Muscle of back (tissue), 3 donors: ENCODE measurements at regions not wholly inside any gene's neighbourhood (a gene's known extent, or its start where the extent isn't known, plus 50 kb on each side); places are given as distances from the start of the nearest gene placed in this dataset.
A peak's percentile ranks its signal among the peaks of the same experiment; 100 is the strongest.

Experiments used
- DNase-seq, 3 donors: peaks; one replicate each; pipeline versions ENCODE4 v3.0.0 to v3.0.0-alpha.2; 2013

DNA sequence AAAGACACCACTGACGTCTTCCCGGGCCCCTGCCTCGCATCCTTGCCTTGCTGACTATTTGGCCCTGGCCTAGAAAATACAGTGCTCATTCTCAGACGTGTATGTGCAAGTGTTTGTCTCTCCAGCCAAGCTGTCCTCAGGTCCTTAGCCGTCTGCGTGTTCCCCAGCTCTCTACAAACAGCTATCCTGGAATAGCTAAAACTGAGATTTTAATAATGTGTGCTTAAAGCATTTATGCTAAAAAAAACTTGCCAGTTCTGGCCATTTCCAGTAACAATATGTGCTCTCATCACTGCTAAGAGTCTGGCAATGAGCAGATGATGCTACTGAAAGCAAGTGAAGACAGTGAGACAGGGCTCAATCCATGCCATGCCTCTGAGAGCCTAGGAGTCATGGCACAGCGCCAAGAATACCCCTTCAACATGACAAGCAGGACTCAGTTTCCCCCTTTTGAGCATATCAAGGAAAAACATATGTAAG is 55.7 kb downstream of the IRF2BP2 start:
- peak in 1 of 3 donors; percentile 52 for DNase-seq

DNA sequence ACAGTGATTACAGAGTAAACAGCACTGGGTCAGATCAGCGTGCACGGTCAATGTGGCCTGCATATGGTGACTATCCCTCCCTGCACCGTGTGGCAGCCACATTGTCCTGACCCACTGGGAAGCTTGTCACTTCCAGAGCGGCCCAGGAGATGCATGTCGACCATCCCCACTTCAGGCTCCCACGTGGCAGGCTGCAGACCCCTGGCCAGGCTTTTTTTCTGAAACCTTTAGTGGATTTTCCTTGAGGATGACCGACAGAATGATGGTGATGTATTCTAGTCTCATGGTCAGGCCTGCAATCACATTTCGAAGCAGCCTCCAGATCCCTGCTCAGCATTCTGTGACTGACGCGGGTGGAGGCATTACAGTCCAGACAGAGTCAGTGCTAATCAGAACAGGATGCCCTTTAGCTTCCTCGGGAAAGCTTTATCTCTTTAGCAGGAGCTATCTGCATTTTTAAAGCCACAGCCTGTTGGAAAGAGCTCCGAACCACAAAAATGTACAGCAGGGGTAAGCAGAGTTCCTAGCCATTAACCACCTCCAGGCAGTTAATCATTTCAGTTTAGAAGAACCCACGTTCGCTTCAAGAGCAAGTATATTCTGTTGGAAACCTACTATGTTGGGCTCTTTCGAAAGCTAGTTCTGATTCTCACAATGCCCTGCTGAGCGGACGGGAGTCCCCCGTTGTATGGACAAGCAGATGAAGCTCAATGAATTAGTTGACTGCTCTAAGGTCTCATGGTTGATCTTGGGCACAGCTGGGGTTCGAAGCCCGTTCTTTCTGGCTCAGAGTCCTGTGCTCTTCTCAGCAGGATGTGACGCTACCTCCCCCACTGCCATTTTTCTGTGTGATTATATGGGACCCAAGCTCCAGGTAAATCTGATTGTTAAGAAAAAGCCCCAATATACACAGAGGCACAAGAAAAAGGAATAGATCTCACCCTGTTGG is 56.5 kb downstream of the IRF2BP2 start:
- DNase-seq: peak in 2 of 3 donors; percentile 43 to 90

DNA sequence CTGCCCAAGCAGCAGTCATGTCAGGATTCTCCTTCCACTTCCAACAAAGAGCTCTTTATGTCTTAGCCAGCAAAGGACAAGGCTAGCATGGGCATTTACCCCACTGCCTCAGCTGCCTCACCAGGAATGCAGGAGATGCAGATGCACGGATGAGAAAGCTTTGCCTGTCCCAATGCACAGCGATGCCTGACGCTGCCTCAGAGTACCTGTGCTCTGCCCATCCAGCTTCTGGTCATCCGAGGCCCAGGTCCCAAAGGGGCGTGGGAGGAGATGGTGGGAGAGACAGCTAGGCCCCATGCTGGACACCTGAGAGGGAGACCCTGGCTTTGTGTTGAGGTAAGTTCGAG is 59.0 kb downstream of the IRF2BP2 start:
- no peak for DNase-seq

DNA sequence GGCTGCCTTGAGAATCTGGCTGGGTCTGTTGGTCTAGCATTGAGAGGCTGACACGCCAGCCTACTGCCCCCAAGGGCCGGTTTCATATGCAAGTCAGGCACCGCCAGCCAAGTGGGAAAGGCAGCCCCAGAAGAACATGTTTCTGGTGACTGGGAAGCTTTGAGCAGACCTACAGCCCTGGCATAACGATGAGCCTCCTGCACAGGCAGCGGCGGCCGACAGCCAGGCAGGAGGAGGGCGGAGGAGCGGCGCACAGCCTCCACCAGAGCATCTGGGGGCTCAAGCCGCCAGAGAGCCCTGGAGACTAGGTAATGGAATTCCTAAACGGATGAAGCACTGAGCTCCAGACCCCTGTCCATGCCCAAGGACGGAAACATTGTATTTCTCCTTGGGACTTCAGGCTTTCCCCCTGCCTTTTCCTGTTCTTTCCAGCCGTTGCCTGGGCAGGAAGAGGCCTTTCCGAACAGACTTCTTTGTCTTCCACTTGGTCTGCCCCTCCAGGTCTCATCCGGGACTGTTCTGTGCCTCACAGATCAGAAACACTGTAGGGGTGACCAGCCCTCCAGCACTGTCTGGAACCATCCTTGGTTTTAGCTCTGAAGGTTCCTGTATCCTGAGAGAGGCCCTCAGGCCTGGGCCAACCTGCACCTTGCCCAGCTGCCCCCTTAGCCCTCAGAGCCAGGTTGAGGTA is 59.5 kb downstream of the IRF2BP2 start:
- no peak for DNase-seq

DNA sequence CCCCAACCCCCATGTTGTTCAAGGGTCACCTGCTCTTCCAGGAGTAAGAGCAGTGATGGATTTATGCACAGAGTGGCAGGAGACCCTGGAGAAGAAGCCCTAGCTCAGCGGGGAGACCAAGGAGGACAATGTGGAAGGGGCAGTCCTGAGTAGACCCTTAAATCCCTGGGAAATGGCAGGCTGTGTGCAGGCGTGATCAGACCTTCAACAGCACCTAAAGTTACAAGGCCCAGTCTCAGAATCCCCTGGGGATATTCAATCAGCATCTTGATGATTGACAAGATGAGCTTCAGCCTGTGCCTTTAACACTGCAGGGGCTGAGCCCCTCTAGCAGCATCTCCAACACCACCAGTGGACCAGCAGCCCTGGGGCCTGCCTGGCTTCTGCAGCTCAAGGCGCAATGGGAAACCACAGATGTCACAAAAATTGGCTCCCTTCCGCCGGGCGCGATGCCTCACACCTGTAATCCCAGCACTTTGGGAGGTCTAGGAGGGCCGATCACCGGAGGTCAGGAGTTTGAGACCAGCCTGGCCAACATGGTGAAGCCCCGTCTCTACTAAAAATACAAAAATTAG is 60.4 kb downstream of the IRF2BP2 start:
- no peak for DNase-seq

DNA sequence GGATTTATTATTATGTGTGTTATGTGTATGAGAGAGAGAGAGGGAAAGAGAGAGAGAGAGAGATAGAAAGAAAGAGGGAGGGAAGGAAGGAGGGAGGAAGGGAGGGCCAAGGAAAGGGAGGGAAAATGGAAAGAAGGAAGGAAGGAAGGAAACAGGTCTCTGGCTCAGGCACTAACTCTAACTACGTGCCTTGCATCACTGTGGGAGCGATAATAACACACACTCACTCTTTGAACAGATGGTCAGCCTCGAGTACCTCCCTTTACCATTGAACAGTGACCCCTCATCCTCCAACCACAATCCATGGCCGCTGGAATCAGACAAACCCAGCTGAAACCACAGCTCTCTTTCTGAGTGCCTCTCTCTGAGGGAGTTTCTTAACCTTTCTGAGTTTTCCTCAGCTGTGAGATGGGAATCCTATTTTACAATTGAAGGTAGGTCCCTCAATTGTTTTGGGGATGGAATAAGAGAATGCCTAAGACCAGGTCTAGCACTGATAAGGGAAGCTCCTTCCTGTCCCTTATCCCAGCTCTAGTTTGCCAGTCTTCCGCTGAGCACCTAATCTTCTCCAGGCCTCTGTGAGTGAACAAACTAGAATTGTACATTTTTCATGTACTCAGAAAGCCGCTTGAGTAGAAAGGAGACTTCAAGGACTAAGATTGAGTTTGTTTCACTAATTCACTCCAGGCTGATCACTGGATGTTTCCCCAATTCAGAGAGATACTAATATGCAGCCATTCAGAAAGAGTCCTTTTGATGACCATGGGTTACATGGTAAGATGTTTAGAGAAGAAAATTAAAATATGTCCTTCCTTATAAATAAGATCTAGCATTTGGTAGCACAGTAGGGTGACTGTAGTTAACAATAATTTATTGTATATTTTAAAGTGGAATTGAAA is 62.8 kb downstream of the IRF2BP2 start:
- DNase-seq: no peak

DNA sequence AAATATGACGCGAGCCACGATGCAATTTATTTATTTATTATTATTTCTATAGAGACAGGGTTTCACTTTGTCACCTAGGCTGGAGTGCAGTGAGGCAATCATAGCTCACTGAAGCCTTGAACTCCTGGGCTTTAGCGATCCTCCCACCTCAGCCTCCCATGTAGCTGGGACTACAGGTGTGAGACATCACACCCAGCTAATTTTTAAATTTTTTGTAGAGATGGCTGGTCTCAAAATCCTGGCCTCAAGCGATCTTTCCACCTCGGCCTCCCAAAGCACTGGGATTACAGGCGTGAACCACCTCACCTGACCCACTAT is 63.6 kb downstream of the IRF2BP2 start:
- DNase-seq: no peak

DNA sequence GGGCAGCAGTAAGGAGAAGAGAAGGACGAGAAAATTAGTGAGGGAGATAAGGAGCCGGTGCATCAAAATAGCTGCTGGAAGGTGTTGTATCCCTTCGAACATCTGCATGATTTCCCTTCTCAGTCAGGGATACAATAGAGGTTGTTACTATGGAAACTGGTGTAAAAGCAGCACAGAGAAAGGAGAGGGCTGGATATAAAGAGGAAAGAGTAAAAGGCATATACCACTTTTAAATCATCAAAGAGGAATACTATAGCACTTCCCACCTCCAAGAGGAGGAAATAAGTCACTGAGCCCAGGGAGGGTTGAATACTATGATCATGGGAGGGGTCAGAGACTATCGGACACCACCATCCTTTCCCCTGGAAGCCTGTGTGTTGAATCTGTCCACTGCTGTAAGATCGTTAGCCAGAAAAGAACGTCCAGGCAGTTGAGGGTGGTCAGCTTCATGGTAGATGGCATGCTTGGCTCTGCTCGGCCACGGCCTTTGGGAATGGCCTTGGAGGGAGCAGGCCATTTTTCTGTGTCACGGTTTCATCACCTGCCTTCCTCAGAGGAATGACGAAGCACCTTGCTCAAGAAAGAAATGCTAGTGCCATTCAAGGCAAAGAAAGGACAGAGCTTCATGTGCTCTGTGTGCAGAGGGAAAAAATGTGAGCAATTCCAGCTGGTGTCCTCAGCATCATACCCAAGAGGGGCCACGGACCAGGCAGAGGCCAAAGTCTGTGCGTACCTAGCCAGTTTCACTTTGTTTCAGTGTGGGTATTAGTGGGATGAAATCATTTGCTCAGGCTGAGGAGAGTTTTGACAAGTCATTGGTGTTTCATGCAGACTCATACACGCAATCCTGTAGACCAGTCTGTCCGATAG is 64.2 kb downstream of the IRF2BP2 start:
- DNase-seq: peak in 1 of 3 donors; percentile 48

DNA sequence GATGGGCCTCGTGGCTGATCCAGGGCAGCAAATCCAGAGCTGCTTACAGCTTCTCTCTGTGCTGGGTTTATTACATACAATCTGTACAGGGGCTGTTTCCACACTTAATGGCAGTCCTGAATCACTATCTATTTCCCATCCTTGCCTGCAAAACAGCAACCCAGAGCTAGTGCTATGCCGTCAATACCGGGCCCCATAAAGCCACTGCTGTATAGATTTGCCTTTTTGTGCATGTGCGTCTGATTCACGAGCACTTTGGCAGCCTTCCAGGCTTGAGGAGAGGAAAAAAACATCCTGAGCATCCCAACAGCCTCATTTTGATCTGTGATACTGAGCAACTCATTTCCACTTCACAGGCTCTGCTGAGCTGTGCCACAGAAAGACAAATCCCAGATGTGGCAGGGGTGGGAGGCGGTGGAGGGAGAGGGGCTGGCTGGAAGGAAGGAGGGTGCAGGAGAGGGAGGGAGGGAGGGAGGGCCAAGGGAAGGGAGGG is 65.2 kb upstream of the TARBP1 start:
- peak; percentile 92 to 97 (median 95) for DNase-seq

DNA sequence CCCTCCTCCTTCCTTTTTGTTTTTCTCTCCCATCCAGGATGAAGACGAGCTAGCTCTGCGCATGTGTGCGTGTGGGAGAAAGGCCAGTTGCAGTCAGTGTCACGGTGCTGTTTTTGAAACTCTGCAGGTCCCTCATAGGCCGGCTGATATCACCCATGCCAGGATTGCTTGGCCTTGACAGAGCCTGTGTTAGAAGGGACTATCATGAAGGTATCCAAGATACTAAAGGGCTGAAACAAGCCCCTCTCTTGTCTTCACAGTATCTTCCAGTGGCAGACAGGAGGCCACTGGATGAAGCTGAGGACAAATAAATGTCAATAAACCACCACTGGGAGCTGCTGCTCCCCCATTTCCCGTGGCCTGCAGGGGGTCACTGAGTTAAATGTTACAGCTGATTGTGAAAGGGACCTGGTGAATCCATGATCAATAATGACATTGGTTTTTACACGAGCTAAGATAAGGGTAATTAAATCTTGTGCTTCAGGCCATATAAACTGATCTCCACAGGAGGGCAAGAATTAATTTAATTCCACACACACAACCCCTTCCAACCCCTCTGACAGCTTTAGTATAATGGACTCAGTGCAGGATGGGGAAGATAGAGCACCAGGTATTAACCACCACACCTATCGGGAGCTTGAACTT is 64.6 kb upstream of the TARBP1 start:
- peak in 1 of 3 donors; percentile 51 for DNase-seq

DNA sequence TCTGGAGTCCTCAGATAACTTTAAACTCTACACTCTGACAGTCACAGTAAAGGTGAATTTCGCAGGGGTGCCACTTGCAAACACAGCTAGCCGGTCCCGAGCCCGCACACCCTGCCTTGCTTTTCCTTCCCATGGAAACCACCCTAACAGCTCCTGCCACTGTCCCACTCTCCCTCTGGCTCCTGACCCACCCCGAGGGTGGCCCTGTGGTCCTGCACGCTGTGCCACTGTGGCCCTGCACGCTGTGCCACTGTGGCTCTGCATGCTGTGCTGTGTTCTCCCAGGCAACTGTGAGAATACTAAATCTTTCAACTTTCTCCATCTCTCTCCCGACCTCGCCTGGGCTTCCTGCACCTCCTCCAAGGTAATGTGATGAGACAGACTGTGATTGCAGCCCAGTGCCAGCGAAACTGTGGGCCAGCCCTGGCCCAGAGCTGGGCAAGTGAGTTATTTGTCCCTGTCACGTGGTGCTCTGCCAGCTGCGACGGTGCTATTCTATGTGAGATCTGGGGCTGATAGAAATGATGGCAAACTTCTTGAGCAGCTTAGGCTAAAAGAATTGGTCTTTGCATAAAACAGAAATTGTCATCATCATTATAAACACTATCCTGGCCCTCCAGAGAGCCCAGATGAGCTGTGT is 63.4 kb upstream of the TARBP1 start:
- DNase-seq: no peak

DNA sequence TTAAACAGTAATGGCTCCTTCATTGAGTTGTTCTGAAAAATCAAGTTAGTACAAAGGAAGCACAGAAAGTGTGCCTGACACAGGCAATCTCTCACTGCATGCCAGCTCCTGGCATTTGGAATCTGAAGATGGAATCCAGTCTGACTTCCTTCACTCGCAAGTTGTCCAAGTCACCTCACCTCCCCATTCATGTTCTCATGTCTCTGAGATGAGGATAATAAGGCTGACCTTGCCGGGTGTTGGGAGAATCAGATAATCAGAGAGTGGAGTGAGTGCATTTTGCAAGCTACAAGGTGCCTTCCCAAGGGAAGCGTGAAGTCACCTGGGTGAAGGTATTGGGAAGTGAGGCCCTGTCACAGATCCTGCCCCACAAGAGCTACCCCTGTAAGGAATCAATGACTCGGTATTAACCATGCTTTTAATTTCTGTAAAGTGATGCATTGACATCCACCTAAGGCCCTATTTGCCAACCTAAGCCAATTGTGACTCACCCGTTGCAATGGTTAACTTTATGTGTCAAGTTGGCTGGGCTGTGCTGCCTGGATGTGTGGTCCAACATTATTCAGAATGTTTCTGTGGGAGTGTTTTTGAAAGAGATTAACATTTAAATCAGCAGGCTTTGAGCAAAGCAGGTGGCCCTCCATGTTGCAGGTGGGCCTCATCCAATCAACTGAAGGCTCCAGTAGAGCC is 62.5 kb upstream of the TARBP1 start:
- DNase-seq: no peak

DNA sequence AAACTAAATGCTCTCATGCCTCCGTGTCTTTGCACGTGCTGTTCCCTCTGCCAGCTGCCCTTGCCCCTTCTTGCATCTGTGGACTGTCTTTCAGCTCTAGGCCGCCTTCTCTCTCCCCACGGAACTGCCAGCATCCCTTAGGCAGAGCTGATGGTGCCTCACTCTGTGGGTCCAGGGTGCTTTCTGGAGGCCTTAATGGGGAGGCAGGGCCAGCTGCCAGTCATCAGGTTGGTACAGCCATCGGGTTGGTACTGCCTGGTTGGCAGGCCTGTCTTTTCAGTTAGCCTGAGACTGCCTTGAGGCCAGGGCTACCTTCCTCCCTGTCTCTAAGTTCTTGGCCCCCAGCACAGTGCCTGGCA is 61.4 kb upstream of the TARBP1 start:
- DNase-seq: no peak

DNA sequence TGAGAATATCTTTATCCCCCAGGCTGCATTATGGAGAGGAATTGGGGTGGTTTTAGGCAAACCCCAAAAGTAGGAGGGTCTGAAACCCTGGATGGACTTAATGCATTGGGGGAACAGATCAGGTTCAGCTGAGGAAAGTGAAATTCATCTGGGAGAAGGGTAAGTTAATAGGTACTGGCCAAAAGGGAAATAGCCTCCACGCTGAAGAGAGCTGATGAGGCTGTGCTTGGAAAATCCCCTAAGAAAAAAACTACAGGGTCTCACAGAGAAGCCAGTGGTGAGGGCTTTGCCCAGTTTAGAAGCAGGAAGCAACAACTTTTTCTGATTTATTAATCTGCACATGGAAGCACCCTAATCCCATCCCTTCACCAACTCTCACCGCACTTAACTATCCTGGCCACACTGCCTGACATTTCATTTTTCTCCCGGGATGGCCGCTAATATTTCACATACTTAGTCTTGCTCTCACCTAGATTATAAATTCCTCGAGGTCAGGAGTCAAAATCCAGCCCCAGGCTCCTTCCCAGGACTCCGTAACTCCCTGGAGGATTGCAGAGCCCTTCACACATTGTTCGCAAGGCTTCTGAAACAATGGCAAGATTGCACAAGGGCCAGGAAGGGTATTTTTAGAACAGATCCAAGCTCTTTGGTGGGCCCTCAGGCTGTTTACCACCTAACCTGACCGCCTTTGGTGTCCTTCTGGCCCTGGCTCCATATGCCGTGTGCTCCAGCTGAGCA is 60.9 kb upstream of the TARBP1 start:
- no peak for DNase-seq

DNA sequence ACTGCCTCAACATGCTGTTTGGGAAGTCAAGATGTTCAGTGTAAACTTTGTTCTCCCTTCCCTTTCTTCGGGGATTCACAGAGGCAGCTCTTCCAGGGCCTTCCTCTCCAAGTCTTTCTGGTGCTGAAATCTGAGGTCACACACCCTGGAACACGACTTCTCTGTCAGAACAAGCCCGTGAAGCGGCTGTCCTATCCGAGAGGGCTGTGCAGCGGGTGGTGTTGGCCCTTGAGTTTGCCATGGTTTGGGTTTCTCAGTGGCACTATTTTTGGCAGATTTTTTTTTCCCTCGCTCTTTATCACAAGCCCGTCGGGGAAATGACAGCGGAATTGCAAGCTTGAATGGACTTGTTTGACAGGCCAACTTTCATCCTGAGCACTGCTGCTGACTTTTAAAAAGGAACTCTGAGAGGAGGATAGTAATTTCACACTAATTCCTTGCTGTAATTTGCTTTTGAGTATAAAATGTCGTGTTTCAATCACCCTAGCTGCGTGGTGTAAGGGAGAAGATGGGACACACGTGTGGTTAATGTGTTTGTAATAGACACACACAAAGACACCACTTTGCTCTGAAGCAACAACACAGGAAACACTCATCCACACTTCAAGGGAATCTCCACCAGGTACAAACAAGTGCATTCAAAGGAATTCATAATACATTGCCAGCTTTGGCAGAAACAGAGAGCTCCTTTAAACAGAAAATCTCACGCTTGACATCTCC is 60.1 kb upstream of the TARBP1 start:
- peak in 2 of 3 donors; percentile 62 to 78 for DNase-seq

DNA sequence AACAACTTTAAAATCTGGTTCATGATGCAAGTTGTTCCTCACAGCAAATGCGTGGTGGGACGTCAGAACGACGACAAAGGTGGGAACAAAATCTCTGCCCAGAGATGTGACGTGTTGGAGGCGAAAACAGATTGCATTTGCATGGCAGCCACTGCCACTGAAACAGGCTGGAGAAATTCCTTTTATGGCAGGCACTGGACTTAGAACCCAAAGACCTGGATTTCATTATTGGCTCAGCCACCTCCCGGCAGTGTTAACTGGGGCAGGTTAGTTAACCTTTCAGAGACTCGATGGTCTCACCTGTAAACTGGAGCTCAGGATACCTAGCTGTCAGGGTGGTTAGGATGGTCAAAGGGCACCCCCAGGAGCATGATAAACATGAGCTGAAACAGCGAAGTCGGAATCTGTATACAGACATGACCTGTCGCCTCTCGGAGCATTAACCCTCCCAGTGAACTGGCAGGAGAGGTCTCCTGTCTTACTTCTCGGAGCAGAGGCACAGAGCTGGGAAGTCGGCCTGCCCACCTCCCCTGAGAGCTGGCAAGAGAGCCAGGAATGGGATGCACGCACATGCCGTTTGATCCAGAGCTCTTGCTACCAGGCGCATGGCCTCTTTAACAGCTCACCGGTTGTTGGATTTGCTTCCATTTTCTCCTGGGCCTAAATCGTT is 59.2 kb upstream of the TARBP1 start:
- no peak for DNase-seq

DNA sequence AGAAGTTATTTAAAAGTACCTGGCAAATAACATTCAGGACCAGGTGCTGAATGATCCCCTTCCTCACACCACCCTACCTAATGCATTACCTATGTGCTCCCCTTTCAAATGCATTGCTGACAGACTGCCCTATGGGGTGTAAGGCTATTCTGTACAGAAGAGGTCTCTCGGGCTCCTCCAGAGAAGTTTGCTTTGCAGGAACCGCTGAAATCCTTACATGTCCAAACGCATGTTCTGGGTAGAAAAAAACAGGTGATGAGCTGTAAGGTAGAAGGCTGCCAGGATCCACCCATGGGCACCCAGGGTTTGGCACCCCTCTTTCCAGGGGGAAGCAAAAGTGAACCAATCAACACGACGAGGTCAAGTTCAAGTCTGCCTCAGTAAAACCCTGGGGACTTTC is 58.3 kb upstream of the TARBP1 start:
- DNase-seq: no peak
